Neuronal stem cell (in vitro differentiated cells): ENCODE measurements at regions not wholly inside any gene's neighbourhood (a gene's known extent, or its start where the extent isn't known, plus 50 kb on each side); places are given as distances from the start of the nearest gene placed in this dataset.

Experiments
- DNase-seq: peaks from one replicate; pipeline ENCODE4 v3.0.0-alpha.2; 2013; ENCODE audit warnings: low spot score
- H2AFZ ChIP-seq: one replicate; pipeline ENCODE4 v1.6.1; 2013; ENCODE audit warnings: mild to moderate bottlenecking, low read length, inconsistent platforms
- H2AK5ac ChIP-seq: 2 replicates; pipeline ENCODE4 v1.6.1; 2013; ENCODE audit warnings: low read depth, mild to moderate bottlenecking, inconsistent platforms, low read length, moderate library complexity, mixed read lengths
- H2BK120ac ChIP-seq: 2 replicates; pipeline ENCODE4 v1.6.1; 2013; ENCODE audit warnings: low read depth, mild to moderate bottlenecking, inconsistent platforms, low read length, moderate library complexity, mixed read lengths
- H2BK12ac ChIP-seq: one replicate; pipeline ENCODE4 v1.6.1; 2013; ENCODE audit warnings: low read length, inconsistent platforms
- H2BK15ac ChIP-seq: 2 replicates; pipeline ENCODE4 v1.6.1; 2013; ENCODE audit warnings: mild to moderate bottlenecking, low read length, inconsistent platforms, mixed read lengths
- H2BK5ac ChIP-seq: one replicate; pipeline ENCODE4 v1.6.1; 2013; ENCODE audit warnings: inconsistent platforms, mild to moderate bottlenecking, low read length, moderate library complexity
- H3K14ac ChIP-seq: one replicate; pipeline ENCODE4 v1.6.1; 2013; ENCODE audit warnings: low read length, inconsistent platforms
- H3K18ac ChIP-seq: 2 replicates; pipeline ENCODE4 v1.6.1; 2013; ENCODE audit warnings: low read length, inconsistent platforms
- H3K23ac ChIP-seq: 2 replicates; pipeline ENCODE4 v1.6.1; 2013; ENCODE audit warnings: low read depth, mild to moderate bottlenecking, mixed read lengths, low read length, inconsistent platforms; ENCODE audit not compliant: poor library complexity
- H3K27ac ChIP-seq: replicated peaks from 3 replicates; pipeline ENCODE4 v1.5.1; 2013; ENCODE audit warnings: low read length, inconsistent platforms
- H3K27me3 ChIP-seq, 3 experiments: 2 replicates each; pipeline ENCODE4 v1.6.1; 2013; ENCODE audit warnings: low read length in 3 of 3, mild to moderate bottlenecking in 2 of 3, inconsistent platforms in 1 of 3, low read depth in 1 of 3, mixed read lengths in 1 of 3, moderate library complexity in 1 of 3; ENCODE audit not compliant: control insufficient read depth in 3 of 3, insufficient read depth in 3 of 3
- H3K36me3 ChIP-seq, 2 donors: replicated peaks in 1 of 2; 2 replicates each; pipeline ENCODE4 v1.6.1; 2013; ENCODE audit warnings: low read length in 2 of 2; ENCODE audit not compliant: control insufficient read depth in 2 of 2, insufficient read depth in 2 of 2
- H3K4ac ChIP-seq: 2 replicates; pipeline ENCODE4 v1.6.1; 2013; ENCODE audit warnings: inconsistent platforms, mild to moderate bottlenecking, low read length, moderate library complexity
- H3K4me1 ChIP-seq, 2 donors: 1 replicate in 1 of 2; 2 replicates in 1 of 2; pipeline ENCODE4 v1.6.1; 2013; ENCODE audit warnings: low read length in 2 of 2, low read depth in 1 of 2; ENCODE audit not compliant: control insufficient read depth in 2 of 2, insufficient read depth in 1 of 2
- H3K4me2 ChIP-seq: one replicate; pipeline ENCODE4 v1.6.1; 2013; ENCODE audit warnings: mild to moderate bottlenecking, low read length, inconsistent platforms; ENCODE audit not compliant: insufficient read depth, poor library complexity, severe bottlenecking
- H3K4me3 ChIP-seq, 2 donors: 2 replicates each; pipeline ENCODE4 v1.5.1; 2013; ENCODE audit warnings: low read length in 2 of 2, mild to moderate bottlenecking in 2 of 2, inconsistent platforms in 1 of 2, moderate library complexity in 1 of 2
- H3K79me1 ChIP-seq: one replicate; pipeline ENCODE4 v1.6.1; 2013; ENCODE audit warnings: low read depth, mild to moderate bottlenecking, inconsistent platforms, low read length, moderate library complexity
- H3K9ac ChIP-seq: one replicate; pipeline ENCODE4 v1.6.1; 2013; ENCODE audit warnings: mild to moderate bottlenecking, low read depth, low read length, inconsistent platforms; ENCODE audit not compliant: poor library complexity
- H3K9me3 ChIP-seq, 2 donors: replicated peaks in 1 of 2; 2 replicates each; pipeline versions ENCODE3 to v1.6.1; 2013; ENCODE audit warnings: low read length in 2 of 2, mild to moderate bottlenecking in 2 of 2, inconsistent platforms in 1 of 2, low read depth in 1 of 2, mixed read lengths in 1 of 2, moderate library complexity in 1 of 2; ENCODE audit not compliant: control insufficient read depth in 2 of 2, insufficient read depth in 1 of 2
- H4K8ac ChIP-seq: one replicate; pipeline ENCODE4 v1.6.1; 2013; ENCODE audit warnings: low read depth, mild to moderate bottlenecking, inconsistent platforms, low read length, moderate library complexity
- H4K91ac ChIP-seq: one replicate; pipeline ENCODE4 v1.6.1; 2013; ENCODE audit warnings: low read length, low read depth, mild to moderate bottlenecking, inconsistent platforms; ENCODE audit not compliant: poor library complexity
- whole genome bisulfite sequencing, 2 donors: extraction: QIAGEN DNeasy Blood & Tissue Kit; methylation state at CpG; one replicate each; pipeline ENCODE4 v1.1.7; 2013; ENCODE audit warnings: missing lambda C conversion rate in 2 of 2, mixed read lengths in 1 of 2; ENCODE audit not compliant: insufficient read length in 2 of 2, insufficient replicate concordance in 1 of 2; ENCODE audit errors: extremely low coverage in 2 of 2; 5-methylcytosine and 5-hydroxymethylcytosine counted together

DNA sequence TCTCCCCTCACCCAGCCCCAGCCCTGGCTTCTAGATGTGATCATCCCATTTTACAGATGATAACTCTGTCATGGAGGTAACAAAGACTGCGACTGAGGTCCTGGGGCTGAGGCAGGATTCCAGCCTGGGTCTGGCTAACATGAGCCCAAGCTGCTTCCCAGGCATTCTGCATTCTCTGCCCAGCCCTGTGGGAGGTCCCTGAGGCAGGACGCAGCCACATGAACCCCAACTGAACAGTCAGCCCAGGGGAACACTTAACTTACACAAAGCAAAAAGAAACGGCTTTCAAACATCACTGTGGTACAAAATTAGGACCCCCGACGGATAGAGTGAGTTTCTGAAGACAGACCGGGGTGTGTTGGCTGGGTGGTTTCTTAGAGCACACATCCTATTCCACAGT is 135.3 kb downstream of the ACKR3 start:
- no peak overlapping the region for H2BK5ac ChIP-seq
- H4K8ac ChIP-seq, result no peak overlapping the region
- H3K79me1 ChIP-seq, result no peaks in the 10 kb centered on the region
- WGBS, 2 donors, result no CpG with 5 or more reads among the region's 6 CpGs
- no peak overlapping the region for H3K14ac ChIP-seq
- no peak overlapping the region for H3K4me2 ChIP-seq
- H2BK12ac ChIP-seq, result no peak overlapping the region
- peaks cover 0 to 8% of the 10 kb centered on the region in 2 donors for H3K4me1 ChIP-seq
- no peak overlapping the region for H3K9ac ChIP-seq
- peaks cover 0 to 2% of the 10 kb centered on the region in 2 donors for H3K9me3 ChIP-seq
- no peak overlapping the region for H2AK5ac ChIP-seq
- no peak overlapping the region for H3K23ac ChIP-seq
- no peak overlapping the region for H3K18ac ChIP-seq
- no peak overlapping the region for H3K4ac ChIP-seq
- no peak overlapping the region for H4K91ac ChIP-seq
- peaks cover 0 to 3% (median 0%) of the 10 kb centered on the region in 3 experiments for H3K27me3 ChIP-seq
- H3K4me3 ChIP-seq, result no peak overlapping the region
- peaks cover 0 to 3% of the 10 kb centered on the region in 2 donors for H3K36me3 ChIP-seq
- no peak for DNase-seq
- H3K27ac ChIP-seq, result no peak overlapping the region
- peak overlapping the region; percentile 45 for H2BK15ac ChIP-seq
- no peak overlapping the region for H2AFZ ChIP-seq
- no peak overlapping the region for H2BK120ac ChIP-seq

DNA sequence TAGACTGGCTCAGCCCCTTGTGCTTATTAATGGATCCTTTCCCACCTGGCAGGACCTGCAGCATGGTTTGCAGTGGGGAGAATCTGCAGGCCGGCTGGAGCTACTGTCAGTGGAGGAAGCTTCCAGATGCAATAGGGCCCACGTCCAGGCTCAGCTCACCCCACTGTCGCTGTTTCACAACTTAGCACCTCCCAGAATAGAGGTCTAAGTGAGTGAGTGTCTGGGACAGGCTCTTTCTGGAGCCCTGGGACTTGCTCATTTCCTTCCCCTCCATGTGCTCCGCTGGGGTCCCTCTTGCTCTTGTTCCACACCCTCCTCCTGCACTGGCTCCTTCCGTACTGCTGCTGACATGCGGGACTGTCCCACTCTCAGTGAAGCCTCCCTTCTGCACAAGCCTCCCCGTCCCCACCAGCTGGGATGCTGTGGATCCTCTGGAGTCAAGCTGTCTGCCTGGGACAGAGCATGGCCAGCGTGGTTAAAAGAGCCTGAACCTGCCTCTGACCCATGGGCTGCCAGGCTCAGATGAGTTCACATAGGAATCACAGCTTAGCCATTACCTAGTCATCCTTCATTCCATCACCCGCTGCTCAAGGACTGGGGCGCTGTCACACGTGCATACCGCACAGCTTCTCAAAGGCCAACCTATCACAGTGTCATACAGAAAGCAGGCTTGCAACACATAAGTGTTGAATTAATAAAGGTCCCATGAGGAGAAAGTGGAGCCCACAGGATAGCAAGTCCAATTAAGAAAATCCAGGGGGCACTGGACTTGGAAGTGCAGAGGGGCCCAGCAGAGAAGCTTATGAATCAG is 135.9 kb downstream of the ACKR3 start:
- WGBS, 2 donors, result no CpG with 5 or more reads among the region's 12 CpGs

GRCh38 chr2:236706288-236706687 is 136.7 kb downstream of the ACKR3 start:
- DNase-seq, result no peak
- H3K18ac ChIP-seq, result peak overlapping the region; percentile 49
- no peak overlapping the region for H2AK5ac ChIP-seq
- peak overlapping the region; percentile 66 for H3K9ac ChIP-seq
- peaks cover 0 to 3% of the 10 kb centered on the region in 2 donors for H3K36me3 ChIP-seq
- no peaks in the 10 kb centered on the region for H3K79me1 ChIP-seq
- H3K4ac ChIP-seq, result no peak overlapping the region
- no peak overlapping the region for H3K4me3 ChIP-seq
- peaks cover 0 to 8% of the 10 kb centered on the region in 2 donors for H3K4me1 ChIP-seq
- no peak overlapping the region for H2BK120ac ChIP-seq
- H3K27me3 ChIP-seq, result peaks cover 0 to 3% (median 0%) of the 10 kb centered on the region in 3 experiments
- no peak overlapping the region for H3K23ac ChIP-seq
- H3K27ac ChIP-seq, result no peak overlapping the region
- no peak overlapping the region for H3K4me2 ChIP-seq
- peaks cover 0 to 2% of the 10 kb centered on the region in 2 donors for H3K9me3 ChIP-seq
- H4K8ac ChIP-seq, result no peak overlapping the region
- no CpG with 5 or more reads among the region's 7 CpGs for WGBS, 2 donors
- no peak overlapping the region for H2BK12ac ChIP-seq
- no peak overlapping the region for H2BK15ac ChIP-seq
- no peak overlapping the region for H2BK5ac ChIP-seq
- no peak overlapping the region for H2AFZ ChIP-seq
- no peak overlapping the region for H4K91ac ChIP-seq
- no peak overlapping the region for H3K14ac ChIP-seq

More for the DNA sequence above, 135.9 kb downstream of the ACKR3 start:
- no peak overlapping the region for H4K91ac ChIP-seq
- no peak overlapping the region for H3K14ac ChIP-seq
- no peak overlapping the region for H3K23ac ChIP-seq
- H2AK5ac ChIP-seq, result peak overlapping the region; percentile 15
- H3K4me1 ChIP-seq, result peaks cover 0 to 8% of the 10 kb centered on the region in 2 donors
- no peak for DNase-seq
- H3K4me2 ChIP-seq, result no peak overlapping the region
- H3K18ac ChIP-seq, result peak overlapping the region; percentile 86
- H2BK5ac ChIP-seq, result no peak overlapping the region
- no peak overlapping the region for H3K27ac ChIP-seq
- no peaks in the 10 kb centered on the region for H3K79me1 ChIP-seq
- H2BK15ac ChIP-seq, result peak overlapping the region; percentile 45
- H3K27me3 ChIP-seq, result peaks cover 0 to 3% (median 0%) of the 10 kb centered on the region in 3 experiments
- no peak overlapping the region for H3K4ac ChIP-seq
- no peak overlapping the region for H3K9ac ChIP-seq
- H4K8ac ChIP-seq, result no peak overlapping the region
- H3K36me3 ChIP-seq, result peaks cover 0 to 3% of the 10 kb centered on the region in 2 donors
- H2AFZ ChIP-seq, result peak overlapping the region; percentile 33
- no peak overlapping the region for H2BK120ac ChIP-seq
- no peak overlapping the region for H2BK12ac ChIP-seq
- H3K4me3 ChIP-seq, result no peak overlapping the region
- peaks cover 0 to 2% of the 10 kb centered on the region in 2 donors for H3K9me3 ChIP-seq

DNA sequence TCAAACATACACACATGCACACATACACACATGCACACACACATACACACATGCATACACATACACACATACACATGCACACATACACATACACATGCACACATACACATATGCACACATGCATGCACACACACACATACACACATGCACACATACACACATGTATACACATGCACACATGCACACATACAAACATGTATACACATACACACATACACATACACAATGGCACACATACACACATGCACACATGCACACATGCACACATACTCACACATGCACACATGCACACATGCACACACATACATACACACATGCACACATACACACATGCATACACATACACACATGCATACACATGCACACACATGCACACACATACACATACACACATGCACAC is 137.2 kb downstream of the ACKR3 start:
- no peaks in the 10 kb centered on the region for H3K79me1 ChIP-seq

More for the DNA sequence above, 137.2 kb downstream of the ACKR3 start:
- H2AK5ac ChIP-seq, result no peak overlapping the region
- peak overlapping the region; percentile 2 for H3K23ac ChIP-seq
- no peak overlapping the region for H2BK120ac ChIP-seq
- no peak overlapping the region for H3K4me2 ChIP-seq
- H3K4me1 ChIP-seq, result peaks cover 0 to 8% of the 10 kb centered on the region in 2 donors
- no peak overlapping the region for H2AFZ ChIP-seq
- H3K27ac ChIP-seq, result no peak overlapping the region
- no peak overlapping the region for H3K4ac ChIP-seq
- H3K14ac ChIP-seq, result no peak overlapping the region
- peak overlapping the region; percentile 71 for H3K9ac ChIP-seq
- H2BK12ac ChIP-seq, result no peak overlapping the region
- peaks cover 0 to 3% (median 0%) of the 10 kb centered on the region in 3 experiments for H3K27me3 ChIP-seq
- peak overlapping the region; percentile 80 for H4K91ac ChIP-seq
- peak overlapping the region in 1 of 2 donors; percentile 66 for H3K4me3 ChIP-seq
- peak overlapping the region; percentile 19 for H4K8ac ChIP-seq
- no peak for DNase-seq
- H3K9me3 ChIP-seq, result peaks cover 0 to 2% of the 10 kb centered on the region in 2 donors
- H3K18ac ChIP-seq, result no peak overlapping the region
- H2BK5ac ChIP-seq, result no peak overlapping the region
- H3K36me3 ChIP-seq, result peaks cover 0 to 3% of the 10 kb centered on the region in 2 donors
- H2BK15ac ChIP-seq, result no peak overlapping the region
